Putamen (tissue), 1 donor: ENCODE measurements at regions not wholly inside any gene's neighbourhood (a gene's known extent, or its start where the extent isn't known, plus 50 kb on each side); places are given as distances from the start of the nearest gene placed in this dataset.
A peak's percentile ranks its signal among the peaks of the same experiment; 100 is the strongest.

Experiments
- DNase-seq: peaks from one replicate; pipeline ENCODE4 v3.0.0-alpha.2; 2016; ENCODE audit warnings: low spot score

- DNase-seq, result no peak
Measured at GRCh38 chr6:25038300-25038699, 102.5 kb upstream of the RIPOR2 start.

GRCh38 chr6:25038999-25039398, 103.2 kb upstream of the RIPOR2 start:
- no peak for DNase-seq

GRCh38 chr6:25041485-25042035, 105.8 kb upstream of the RIPOR2 start:
- DNase-seq, result no peak

- DNase-seq, result no peak
Measured at GRCh38 chr6:25042036-25042521, 106.3 kb upstream of the RIPOR2 start.

- no peak for DNase-seq
Measured at GRCh38 chr6:25042536-25042935, 106.8 kb upstream of the RIPOR2 start.

GRCh38 chr6:25042984-25043725, 107.4 kb upstream of the RIPOR2 start:
- DNase-seq, result no peak

- no peak for DNase-seq
Measured at GRCh38 chr6:25043892-25044291, 108.1 kb upstream of the RIPOR2 start.

- DNase-seq, result no peak
Measured at GRCh38 chr6:25046942-25047341, 111.2 kb upstream of the RIPOR2 start.

- peak; percentile 75 for DNase-seq
Measured at GRCh38 chr6:25050356-25050755, 114.6 kb upstream of the RIPOR2 start.

- no peak for DNase-seq
Measured at GRCh38 chr6:25051083-25051482, 115.3 kb upstream of the RIPOR2 start.

GRCh38 chr6:25052181-25052580, 116.4 kb upstream of the RIPOR2 start:
- DNase-seq, result no peak

GRCh38 chr6:25053875-25054371, 118.2 kb upstream of the RIPOR2 start:
- DNase-seq, result no peak

- no peak for DNase-seq
Measured at GRCh38 chr6:25054469-25054868, 118.7 kb upstream of the RIPOR2 start.

GRCh38 chr6:25056130-25056529, 120.4 kb upstream of the RIPOR2 start:
- no peak for DNase-seq

- DNase-seq, result no peak
Measured at GRCh38 chr6:25057111-25057905, 121.5 kb upstream of the RIPOR2 start.

GRCh38 chr6:25058441-25058840, 122.7 kb upstream of the RIPOR2 start:
- no peak for DNase-seq

- no peak for DNase-seq
Measured at GRCh38 chr6:25058941-25059340, 123.2 kb upstream of the RIPOR2 start.

- DNase-seq, result no peak
Measured at GRCh38 chr6:25060522-25060921, 124.8 kb upstream of the RIPOR2 start.

GRCh38 chr6:25061289-25061936, 125.7 kb upstream of the RIPOR2 start:
- no peak for DNase-seq

GRCh38 chr6:25062070-25062811, 126.5 kb upstream of the RIPOR2 start:
- DNase-seq, result no peak

- DNase-seq, result no peak
Measured at GRCh38 chr6:25064006-25064405, 128.2 kb upstream of the RIPOR2 start.

- DNase-seq, result no peak
Measured at GRCh38 chr6:25065666-25066065, 129.9 kb upstream of the RIPOR2 start.
